ENCODE measurements at regions not wholly inside any gene's neighbourhood (a gene's known extent, or its start where the extent isn't known, plus 50 kb on each side); places are given as distances from the start of the nearest gene placed in this dataset.

- Mint-ChIP-seq H3K4me3 (no peak overlapping the region), H3K27me3 (ENCODE audit: low read depth) (no peaks in the 10 kb centered on the region), H3K9me3 (no peaks in the 10 kb centered on the region), H3K27ac (ENCODE audit: unreplicated experiment) (no peak overlapping the region), H3K4me1 (no peaks in the 10 kb centered on the region), H3K36me3 (ENCODE audit: low read depth) (no peaks in the 10 kb centered on the region)
- TF ChIP-seq CTCF (conservative IDR thresholded peaks at IDR 0.05) = no peak
- DNase-seq (ENCODE audit: low read depth, low spot score) = no peak
Observed at GRCh38 chr9:20220286-20220685, 402.0 kb downstream of the MLLT3 start.

GRCh38 chr9:20219437-20219836 is 402.9 kb downstream of the MLLT3 start:
- H3K9me3 Mint-ChIP-seq = no peaks in the 10 kb centered on the region

GRCh38 chr9:20217596-20217995 is 404.7 kb downstream of the MLLT3 start:
- Mint-ChIP-seq H3K4me3 (no peak overlapping the region), H3K27me3 (ENCODE audit: low read depth) (no peaks in the 10 kb centered on the region), H3K36me3 (ENCODE audit: low read depth) (no peaks in the 10 kb centered on the region), H3K9me3 (no peaks in the 10 kb centered on the region), H3K27ac (ENCODE audit: unreplicated experiment) (no peak overlapping the region), H3K4me1 (no peaks in the 10 kb centered on the region)
- DNase-seq (ENCODE audit: low read depth, low spot score) = no peak
- TF ChIP-seq CTCF (conservative IDR thresholded peaks at IDR 0.05) = no peak

More at GRCh38 chr9:20219437-20219836, 402.9 kb downstream of the MLLT3 start:
- no peaks in the 10 kb centered on the region for H3K36me3 Mint-ChIP-seq (ENCODE audit: low read depth)
- H3K4me3 Mint-ChIP-seq = no peak overlapping the region
- TF ChIP-seq CTCF (conservative IDR thresholded peaks at IDR 0.05) = no peak
- H3K27me3 Mint-ChIP-seq (ENCODE audit: low read depth) = no peaks in the 10 kb centered on the region
- DNase-seq (ENCODE audit: low read depth, low spot score) = no peak
- no peak overlapping the region for H3K27ac Mint-ChIP-seq (ENCODE audit: unreplicated experiment)
- no peaks in the 10 kb centered on the region for H3K4me1 Mint-ChIP-seq

- H3K36me3 Mint-ChIP-seq (ENCODE audit: low read depth) = no peaks in the 10 kb centered on the region
- H3K4me1 Mint-ChIP-seq = no peaks in the 10 kb centered on the region
- H3K27me3 Mint-ChIP-seq (ENCODE audit: low read depth) = no peaks in the 10 kb centered on the region
- no peak overlapping the region for H3K4me3 Mint-ChIP-seq
- no peak overlapping the region for H3K27ac Mint-ChIP-seq (ENCODE audit: unreplicated experiment)
- H3K9me3 Mint-ChIP-seq = no peaks in the 10 kb centered on the region
- no peak for TF ChIP-seq CTCF (conservative IDR thresholded peaks at IDR 0.05)
- DNase-seq (ENCODE audit: low read depth, low spot score) = no peak
Observed at GRCh38 chr9:20216438-20216837, 405.9 kb downstream of the MLLT3 start.

- Mint-ChIP-seq H3K4me3 (no peak overlapping the region), H3K4me1 (no peaks in the 10 kb centered on the region), H3K27ac (ENCODE audit: unreplicated experiment) (no peak overlapping the region), H3K36me3 (ENCODE audit: low read depth) (no peaks in the 10 kb centered on the region), H3K27me3 (ENCODE audit: low read depth) (no peaks in the 10 kb centered on the region), H3K9me3 (no peaks in the 10 kb centered on the region)
- no peak for DNase-seq (ENCODE audit: low read depth, low spot score)
- no peak for TF ChIP-seq CTCF (conservative IDR thresholded peaks at IDR 0.05)
Observed at GRCh38 chr9:20215552-20215951, 406.7 kb downstream of the MLLT3 start.

GRCh38 chr9:20212806-20213205 is 409.5 kb downstream of the MLLT3 start:
- H3K36me3 Mint-ChIP-seq (ENCODE audit: low read depth) = no peaks in the 10 kb centered on the region
- H3K27ac Mint-ChIP-seq (ENCODE audit: unreplicated experiment) = no peak overlapping the region
- TF ChIP-seq CTCF (conservative IDR thresholded peaks at IDR 0.05) = no peak
- H3K4me1 Mint-ChIP-seq = no peaks in the 10 kb centered on the region
- H3K27me3 Mint-ChIP-seq (ENCODE audit: low read depth) = no peaks in the 10 kb centered on the region
- no peak overlapping the region for H3K4me3 Mint-ChIP-seq
- no peak for DNase-seq (ENCODE audit: low read depth, low spot score)
- H3K9me3 Mint-ChIP-seq = no peaks in the 10 kb centered on the region
